Right lobe of liver (tissue), 6 donors: ENCODE measurements at regions not wholly inside any gene's neighbourhood (a gene's known extent, or its start where the extent isn't known, plus 50 kb on each side); places are given as distances from the start of the nearest gene placed in this dataset.
"Not testable (repeated sequence)": the region's sequence is repeated elsewhere in the genome, so short reads cannot be mapped to it uniquely, and the experiment has no call there.

ENCODE experiments used
- ATAC-seq, 4 donors: fragments of 200-7000 bp; cut with Tn5 transposase; one replicate each; pipeline ENCODE4 v1.9.1; 2020; ENCODE audit warnings: mild to moderate bottlenecking in 4 of 4, moderate library complexity in 4 of 4
- DNase-seq, 3 donors: peaks; one replicate each; pipeline ENCODE4 v3.0.0-alpha.2; 2020
- H3K27ac ChIP-seq, 3 donors: fragments of 200-600 bp; one replicate each; pipeline ENCODE4 v1.8.0; 2022
- H3K27me3 ChIP-seq, 2 donors: fragments of 200-600 bp; one replicate each; pipeline ENCODE4 v1.8.0; 2022
- H3K36me3 ChIP-seq, 4 donors: fragments of 200-600 bp; sonication (generic) in 1 of 4; one replicate each; pipeline versions ENCODE4 v1.5.1 to v1.8.0; 2017 to 2022; ENCODE audit warnings: control low read depth in 1 of 4
- H3K4me1 ChIP-seq, 4 donors: fragments of 200-600 bp; sonication (generic) in 1 of 4; one replicate each; pipeline versions ENCODE4 v1.5.1 to v1.8.0; 2017 to 2022; ENCODE audit warnings: control low read depth in 1 of 4
- H3K4me3 ChIP-seq, 3 donors: fragments of 200-600 bp; one replicate each; pipeline ENCODE4 v1.8.0; 2022
- H3K9me3 ChIP-seq, 4 donors: fragments of 200-600 bp; sonication (generic) in 1 of 4; one replicate each; pipeline versions ENCODE4 v1.5.1 to v1.8.0; 2017 to 2022; ENCODE audit warnings: control low read depth in 1 of 4
- WGBS: methylation state at CpG from one replicate; pipeline ENCODE4 v1.1.6; 2018; ENCODE audit warnings: low coverage, low lambda C conversion rate; ENCODE audit not compliant: insufficient coverage; ENCODE audit errors: missing lambda C conversion rate; 5-methylcytosine and 5-hydroxymethylcytosine counted together
- intact Hi-C, 2 donors: fragments of 100-400 bp; cut with DNase I; formaldehyde crosslinking; loops; one replicate each; pipeline versions ENCODE4 v1.11.2 to v1.14.1; 2022
- TF ChIP-seq, protein P1 (sequence below), 4 donors: fragments of 200-600 bp in 3 of 4; fragments of 450-650 bp in 1 of 4; IDR thresholded peaks; one replicate each; pipeline versions ENCODE4 v1.5.1 to v1.8.0; 2016 to 2022; ENCODE audit warnings: antibody characterized with exemption in 4 of 4, mild to moderate bottlenecking in 2 of 4
- donor health status: DM: no; HTN: yes; CAD: no.
- donor health status: DM: no; HTN: no; CAD: no.
- donor health status: DM: no; HTN: no; CAD: no.
- donor health status: DM: no; HTN: yes; CAD: no.
- donor health status: DM: no; HTN: yes; CAD: no.

DNA sequence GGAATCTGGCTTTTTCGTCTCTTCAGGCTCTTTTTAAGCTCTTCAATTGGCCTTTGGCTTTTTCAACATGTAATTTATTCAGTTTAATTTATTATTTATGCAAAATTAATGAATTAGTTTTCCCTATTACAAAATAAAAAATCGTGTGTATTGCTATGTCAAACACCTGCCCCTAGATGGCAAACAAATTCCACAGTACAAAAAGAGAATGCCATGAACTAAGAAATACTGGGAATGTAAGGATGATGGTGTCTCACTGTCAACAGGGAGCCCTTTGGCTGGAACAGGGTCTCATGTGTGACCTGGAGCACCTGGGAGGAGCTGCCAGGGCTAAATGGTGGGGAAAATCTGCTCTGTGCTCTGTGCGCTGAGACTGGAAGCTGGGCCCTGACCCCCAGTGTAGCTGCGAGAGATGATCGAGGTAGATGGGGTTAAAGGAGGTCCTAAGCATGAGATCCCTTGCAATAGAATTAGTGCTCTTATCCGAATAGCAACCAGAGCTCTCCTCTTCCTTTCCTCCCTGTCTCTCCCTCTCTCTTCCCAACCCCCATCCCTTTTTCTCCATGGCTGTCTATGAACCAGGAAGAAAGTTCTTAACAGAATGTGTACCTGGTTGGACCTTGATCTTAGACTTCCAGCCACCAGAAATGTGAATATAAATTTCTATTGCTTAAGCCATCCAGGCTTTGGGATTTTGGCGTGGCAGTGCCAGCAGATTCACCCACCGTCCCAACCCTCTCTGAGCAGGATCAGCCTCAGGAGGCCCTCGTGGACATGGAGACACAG is 1183.5 kb downstream of the RPIA start:
- intact Hi-C loops, H3K4me3 ChIP-seq, H3K27me3 ChIP-seq, H3K9me3 ChIP-seq, H3K4me1 ChIP-seq, H3K27ac ChIP-seq, H3K36me3 ChIP-seq, DNase-seq: not testable (repeated sequence)
- peak in 1 of 4 donors; percentile 47 for ATAC-seq
- TF ChIP-seq, protein P1, sequence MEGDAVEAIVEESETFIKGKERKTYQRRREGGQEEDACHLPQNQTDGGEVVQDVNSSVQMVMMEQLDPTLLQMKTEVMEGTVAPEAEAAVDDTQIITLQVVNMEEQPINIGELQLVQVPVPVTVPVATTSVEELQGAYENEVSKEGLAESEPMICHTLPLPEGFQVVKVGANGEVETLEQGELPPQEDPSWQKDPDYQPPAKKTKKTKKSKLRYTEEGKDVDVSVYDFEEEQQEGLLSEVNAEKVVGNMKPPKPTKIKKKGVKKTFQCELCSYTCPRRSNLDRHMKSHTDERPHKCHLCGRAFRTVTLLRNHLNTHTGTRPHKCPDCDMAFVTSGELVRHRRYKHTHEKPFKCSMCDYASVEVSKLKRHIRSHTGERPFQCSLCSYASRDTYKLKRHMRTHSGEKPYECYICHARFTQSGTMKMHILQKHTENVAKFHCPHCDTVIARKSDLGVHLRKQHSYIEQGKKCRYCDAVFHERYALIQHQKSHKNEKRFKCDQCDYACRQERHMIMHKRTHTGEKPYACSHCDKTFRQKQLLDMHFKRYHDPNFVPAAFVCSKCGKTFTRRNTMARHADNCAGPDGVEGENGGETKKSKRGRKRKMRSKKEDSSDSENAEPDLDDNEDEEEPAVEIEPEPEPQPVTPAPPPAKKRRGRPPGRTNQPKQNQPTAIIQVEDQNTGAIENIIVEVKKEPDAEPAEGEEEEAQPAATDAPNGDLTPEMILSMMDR (IDR thresholded peaks at IDR 0.05), result peak in 1 of 4 donors; percentile 4
- WGBS, result 40% methylated on average over 2 of the region's 9 CpGs

DNA sequence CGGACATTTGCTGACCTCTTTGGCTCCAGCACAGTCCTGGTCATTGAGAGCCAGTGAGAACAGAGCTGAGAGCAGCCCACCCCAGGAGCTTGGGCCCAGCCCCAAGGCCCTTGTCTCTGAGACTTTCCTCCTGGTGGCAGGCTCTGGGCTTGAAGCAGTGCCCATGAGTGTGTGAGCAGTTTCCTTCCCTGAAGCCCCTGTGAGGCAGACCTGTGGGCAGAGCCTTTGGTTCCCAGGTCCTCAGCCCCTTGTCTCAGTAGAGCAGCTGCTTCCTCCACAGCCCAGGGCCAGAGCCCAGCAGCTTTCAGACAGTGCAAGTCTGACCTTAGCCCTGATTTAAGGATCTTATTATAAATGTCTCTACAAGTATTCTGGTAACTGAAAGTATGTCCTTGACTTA is 1185.0 kb downstream of the RPIA start:
- ATAC-seq, H3K4me3 ChIP-seq, intact Hi-C loops, H3K27ac ChIP-seq, H3K4me1 ChIP-seq, H3K36me3 ChIP-seq, H3K9me3 ChIP-seq, DNase-seq, H3K27me3 ChIP-seq: not testable (repeated sequence)
- no CpG with 5 or more reads among the region's 1 CpG for WGBS

DNA sequence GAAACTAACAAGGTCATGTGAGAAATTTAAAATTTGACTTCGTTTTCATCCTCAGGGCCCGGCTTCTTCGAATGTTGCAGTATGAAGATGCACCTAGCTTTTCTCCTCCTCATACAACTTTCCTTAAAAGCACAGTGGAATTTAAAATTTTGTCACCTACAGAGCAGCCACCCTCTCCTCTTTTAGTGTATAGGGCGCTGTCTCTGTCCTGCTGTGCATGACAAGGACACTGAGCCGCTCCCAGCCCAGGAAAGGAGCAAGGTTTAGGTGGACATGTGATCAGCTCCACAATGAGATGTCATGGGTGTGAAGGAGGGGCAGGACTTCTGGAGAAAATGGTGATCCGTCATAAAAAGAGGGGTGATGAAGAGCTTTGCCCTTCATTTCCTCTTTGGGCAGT is 1185.4 kb downstream of the RPIA start:
- not testable (repeated sequence) for ATAC-seq
- WGBS, result 40% methylated on average over 5 of the region's 6 CpGs

DNA sequence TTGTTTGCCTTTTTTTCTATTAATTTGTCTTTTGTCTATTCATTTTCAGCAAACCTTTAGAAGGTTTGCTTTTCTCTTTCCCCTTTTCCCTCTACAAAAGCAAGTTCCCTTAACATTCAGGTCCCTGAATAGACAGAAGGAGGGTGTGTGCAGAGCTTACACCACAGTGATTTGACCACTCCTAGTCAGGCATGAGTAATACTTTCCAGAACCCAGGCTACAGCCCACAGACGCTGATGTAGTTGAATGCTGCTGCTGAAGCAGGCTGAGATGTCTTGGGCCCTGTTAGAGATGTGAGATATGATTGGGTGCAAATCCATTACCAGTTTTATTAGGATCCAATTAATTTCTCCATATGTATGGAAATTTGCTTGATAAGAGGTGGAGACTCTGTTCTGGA is 1191.4 kb downstream of the RPIA start:
- H3K27ac ChIP-seq, DNase-seq, H3K27me3 ChIP-seq, H3K9me3 ChIP-seq, intact Hi-C loops, H3K36me3 ChIP-seq, ATAC-seq, H3K4me1 ChIP-seq, H3K4me3 ChIP-seq: not testable (repeated sequence)
- WGBS, result no CpG with 5 or more reads among the region's 1 CpG

More for the DNA sequence above, 1185.4 kb downstream of the RPIA start:
- H3K27me3 ChIP-seq, H3K9me3 ChIP-seq, H3K4me1 ChIP-seq, DNase-seq, H3K27ac ChIP-seq, intact Hi-C loops, H3K4me3 ChIP-seq, H3K36me3 ChIP-seq: not testable (repeated sequence)

DNA sequence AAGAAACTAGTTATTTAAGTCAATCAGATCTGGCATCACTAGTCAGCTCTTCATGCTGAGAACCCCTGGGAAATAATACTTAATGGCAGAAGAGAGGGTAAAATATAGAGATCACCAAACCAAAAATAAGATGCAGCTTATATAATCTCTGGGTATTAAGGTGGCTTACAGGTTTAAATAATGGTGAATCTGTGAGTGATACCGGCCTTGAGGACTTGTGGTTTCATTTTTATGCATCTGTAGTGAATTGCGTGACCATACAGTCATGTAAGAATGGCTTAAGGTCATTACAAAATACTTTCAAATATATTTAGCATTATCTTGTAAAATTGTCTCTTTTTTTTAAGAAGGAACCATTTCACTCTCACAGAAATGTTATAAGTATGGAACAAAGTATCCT is 1192.2 kb downstream of the RPIA start:
- intact Hi-C loops, H3K9me3 ChIP-seq, H3K4me3 ChIP-seq, H3K27ac ChIP-seq, DNase-seq, H3K27me3 ChIP-seq, H3K36me3 ChIP-seq, H3K4me1 ChIP-seq, ATAC-seq: not testable (repeated sequence)
- WGBS, result 25% methylated on average over 2 of the region's 2 CpGs

DNA sequence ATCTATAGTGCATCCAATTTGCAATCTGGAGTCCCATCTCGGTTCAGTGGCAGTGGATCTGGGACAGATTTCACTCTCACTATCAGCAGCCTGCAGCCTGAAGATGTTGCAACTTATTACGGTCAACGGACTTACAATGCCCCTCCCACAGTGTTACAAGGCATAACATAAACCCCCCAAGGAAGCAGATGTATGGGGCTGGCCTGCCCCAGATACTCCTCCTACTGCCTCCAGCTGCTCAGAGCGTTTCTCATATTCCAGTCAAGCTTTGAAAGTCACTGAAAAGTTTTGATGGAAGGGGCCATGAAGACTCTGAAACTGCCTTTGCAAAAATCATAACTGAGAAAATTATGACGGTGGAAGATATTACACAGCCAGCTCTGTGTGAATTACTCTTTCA is 1193.6 kb downstream of the RPIA start:
- ATAC-seq, H3K27ac ChIP-seq, intact Hi-C loops, H3K27me3 ChIP-seq, DNase-seq, H3K4me3 ChIP-seq, H3K9me3 ChIP-seq, H3K4me1 ChIP-seq, H3K36me3 ChIP-seq: not testable (repeated sequence)
- 8% methylated on average over 1 of the region's 5 CpGs for WGBS

DNA sequence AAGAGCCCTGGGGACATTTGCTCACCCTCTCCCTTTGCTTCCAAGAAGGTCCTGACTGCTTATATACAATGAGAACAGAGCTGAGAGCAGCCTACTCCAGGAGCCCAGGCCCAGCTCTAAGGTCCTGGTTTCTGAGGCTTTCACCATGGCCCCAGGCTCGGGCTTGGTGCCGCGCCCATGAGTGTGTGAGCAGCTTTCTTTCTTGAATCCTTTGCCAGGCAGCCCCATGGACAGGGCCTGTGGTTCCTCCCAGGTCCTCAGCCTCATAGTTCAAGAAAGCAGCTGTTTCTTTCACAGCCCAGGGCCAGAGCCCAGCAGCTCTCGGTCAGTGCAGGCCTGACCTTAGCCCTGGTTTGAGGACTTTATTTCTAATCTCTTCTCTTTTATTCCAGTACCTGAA is 1197.2 kb downstream of the RPIA start:
- DNase-seq, ATAC-seq, intact Hi-C loops, H3K9me3 ChIP-seq, H3K36me3 ChIP-seq, H3K4me3 ChIP-seq, H3K27me3 ChIP-seq, H3K4me1 ChIP-seq, H3K27ac ChIP-seq: not testable (repeated sequence)
- no CpG with 5 or more reads among the region's 4 CpGs for WGBS

DNA sequence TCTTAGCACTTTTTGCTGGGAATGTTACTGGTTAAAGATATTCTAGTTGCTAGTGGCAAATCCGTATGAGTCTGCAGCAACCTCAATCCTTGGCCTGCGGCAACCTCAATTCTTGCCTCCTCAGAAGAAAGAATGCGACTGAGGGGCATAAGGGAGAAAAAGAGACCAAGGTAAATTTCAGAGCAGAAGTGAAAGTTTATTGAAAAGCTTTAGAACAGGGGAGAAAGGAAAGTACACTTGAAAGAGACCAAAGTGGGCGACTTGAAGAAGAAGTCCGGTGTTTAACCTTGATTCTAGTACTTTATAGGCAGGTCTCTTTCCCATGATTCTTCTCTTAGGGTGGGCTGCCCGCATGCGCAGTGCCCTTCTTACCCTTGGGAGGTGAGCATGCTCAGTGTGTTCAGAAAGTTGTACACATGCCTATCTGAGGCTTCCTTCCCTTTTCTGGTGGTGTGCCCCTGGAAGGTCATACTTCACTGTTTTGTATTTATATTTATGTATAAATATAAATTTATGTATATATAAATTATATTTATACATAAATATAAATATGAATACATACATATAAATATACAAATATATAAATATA is 1198.8 kb downstream of the RPIA start:
- H3K36me3 ChIP-seq, H3K9me3 ChIP-seq, H3K27me3 ChIP-seq, ATAC-seq, H3K4me1 ChIP-seq, H3K27ac ChIP-seq, H3K4me3 ChIP-seq, DNase-seq, intact Hi-C loops: not testable (repeated sequence)
- WGBS, result no CpG with 5 or more reads among the region's 7 CpGs

DNA sequence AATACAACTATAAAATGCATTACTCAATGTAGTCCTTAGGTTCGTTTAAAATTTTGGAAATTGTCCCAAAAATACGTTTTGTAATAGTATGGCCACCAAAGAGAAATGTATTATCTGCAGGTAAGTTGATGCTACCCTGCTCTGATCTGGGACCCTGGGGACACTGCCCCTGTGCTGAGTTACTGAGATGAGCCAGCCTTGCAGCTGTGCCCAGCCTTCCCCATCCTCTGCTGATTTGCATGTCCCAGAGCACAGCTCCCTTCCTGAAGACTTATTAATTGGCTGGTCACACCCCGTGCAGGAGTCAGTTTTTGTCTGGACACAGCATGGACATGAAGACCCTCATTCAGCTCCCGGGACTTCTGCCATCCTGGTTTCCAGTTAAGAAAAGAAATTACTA is 1203.5 kb downstream of the RPIA start:
- ATAC-seq, H3K4me1 ChIP-seq, H3K9me3 ChIP-seq, DNase-seq, H3K27ac ChIP-seq, H3K4me3 ChIP-seq, H3K27me3 ChIP-seq, H3K36me3 ChIP-seq, intact Hi-C loops: not testable (repeated sequence)
- no CpG with 5 or more reads among the region's 4 CpGs for WGBS

DNA sequence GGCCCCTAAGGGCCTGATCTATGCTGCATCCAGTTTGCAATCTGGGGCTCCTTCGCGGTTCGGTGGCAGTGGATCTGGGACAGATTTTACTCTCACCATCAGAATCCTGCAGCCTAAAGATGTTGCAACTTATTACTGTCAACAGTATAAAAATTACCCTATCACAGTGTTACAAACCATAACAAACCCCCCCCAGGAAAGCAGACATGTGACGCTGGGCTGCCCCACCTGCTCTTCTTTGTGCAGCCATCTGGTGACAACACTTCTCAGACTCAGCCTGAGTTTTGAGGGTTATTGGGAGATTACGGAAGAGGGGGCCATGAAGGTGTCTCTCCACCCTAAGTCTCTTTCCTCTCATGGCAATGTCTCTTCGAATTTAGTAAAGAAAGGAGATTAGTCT is 1204.2 kb downstream of the RPIA start:
- DNase-seq, ATAC-seq, intact Hi-C loops, H3K9me3 ChIP-seq, H3K27me3 ChIP-seq, H3K4me3 ChIP-seq, H3K4me1 ChIP-seq, H3K36me3 ChIP-seq, H3K27ac ChIP-seq: not testable (repeated sequence)
- WGBS, result no CpG with 5 or more reads among the region's 6 CpGs

DNA sequence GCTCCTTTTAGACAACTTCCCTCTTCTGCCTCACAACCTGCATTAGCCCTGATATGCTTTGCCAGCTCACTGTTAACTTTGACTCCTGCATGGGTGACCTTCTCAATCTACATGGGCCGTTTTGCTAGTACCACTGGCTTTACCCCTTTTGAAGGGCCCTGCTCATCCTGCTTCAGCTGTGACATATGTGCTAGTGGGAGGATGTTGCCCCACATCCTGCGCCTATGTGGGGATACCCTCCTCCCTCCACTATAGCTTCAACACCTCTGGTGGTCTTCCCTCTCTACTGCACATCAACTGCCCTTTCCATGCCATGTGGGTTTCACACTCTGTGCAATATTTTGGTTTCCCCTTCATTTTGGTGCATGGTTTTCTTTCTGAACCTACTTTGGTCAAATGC is 1235.5 kb downstream of the RPIA start:
- WGBS, result 33% methylated on average over 2 of the region's 2 CpGs
- H3K27ac ChIP-seq, H3K9me3 ChIP-seq, H3K36me3 ChIP-seq, intact Hi-C loops, H3K4me3 ChIP-seq, ATAC-seq, H3K4me1 ChIP-seq, DNase-seq, H3K27me3 ChIP-seq: not testable (repeated sequence)
